H1 (cell line): ENCODE measurements at regions not wholly inside any gene's neighbourhood (a gene's known extent, or its start where the extent isn't known, plus 50 kb on each side); places are given as distances from the start of the nearest gene placed in this dataset.

Source experiments
- CTCF ChIP-seq, 3 experiments: IDR thresholded peaks; 1 replicate in 2 of 3; 2 replicates in 1 of 3; pipeline versions ENCODE4 v1.5.1 to v1.6.1; 2011; ENCODE audit warnings: low read length in 3 of 3, mild to moderate bottlenecking in 3 of 3, inconsistent platforms in 2 of 3, low read depth in 1 of 3, moderate library complexity in 1 of 3; ENCODE audit not compliant: insufficient read depth in 1 of 3; ENCODE audit errors: control extremely low read depth in 1 of 3
- SIN3A ChIP-seq, 2 experiments: IDR thresholded peaks in 1 of 2; conservative IDR thresholded peaks in 1 of 2; 2 replicates each; pipeline ENCODE4 v1.6.1; 2011 to 2012; ENCODE audit warnings: low read length in 2 of 2, improper control_type of control experiment in 1 of 2, low read depth in 1 of 2, mild to moderate bottlenecking in 1 of 2

- TF ChIP-seq CTCF (IDR thresholded peaks at IDR 0.05; ENCODE audit: control extremely low read depth in 1 of 3, insufficient read depth in 1 of 3, low read depth in 1 of 3, low read length in 3 of 3) (no peak), SIN3A (conservative IDR thresholded peaks at IDR 0.05 in 1 of 2, IDR thresholded peaks at IDR 0.05 in 1 of 2; ENCODE audit: low read depth in 1 of 2, low read length in 2 of 2) (no peak)
Observed at GRCh38 chr2:186917866-186918265, 68.9 kb upstream of the ZSWIM2 start.
